ENCODE measurements at regions not wholly inside any gene's neighbourhood (a gene's known extent, or its start where the extent isn't known, plus 50 kb on each side); places are given as distances from the start of the nearest gene placed in this dataset.
A peak's percentile ranks its signal among the peaks of the same experiment; 100 is the strongest.

DNA sequence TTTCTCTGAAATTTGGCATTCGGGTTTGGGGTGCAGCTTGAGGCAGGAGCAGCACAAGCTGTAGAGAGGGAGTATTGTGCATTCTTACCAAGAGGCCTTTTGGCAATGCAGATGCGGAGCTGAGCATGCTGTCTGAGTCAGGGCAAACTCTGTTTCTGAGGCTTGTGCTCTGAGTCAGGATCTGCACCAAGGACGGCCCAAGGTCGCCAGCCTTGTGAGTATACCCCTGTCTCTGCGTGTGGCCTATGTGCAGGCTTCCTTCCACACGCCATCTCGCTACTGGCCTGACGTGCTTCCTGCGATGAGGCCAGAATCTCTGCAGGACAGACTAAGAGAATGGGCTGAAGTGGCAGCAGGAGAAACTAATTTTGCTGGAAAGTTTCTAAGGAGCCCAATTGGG lies 83.8 kb upstream of the ROPN1 start:
- H3K4me1 ChIP-seq = no peaks in the 10 kb centered on the region
- intact Hi-C loops (cut with DNase I) = no loop called here
- no peak for DNase-seq
- 83 to 96% methylated on average over 9 of the region's 9 CpGs for WGBS, 2 donors
- H3K27ac ChIP-seq = no peak overlapping the region
- H3K4me3 ChIP-seq (replicated peaks in 1 of 3) = no peak overlapping the region
- H3K36me3 ChIP-seq = no peaks in the 10 kb centered on the region
- H3K9me3 ChIP-seq = no peaks in the 10 kb centered on the region
- H3K27me3 ChIP-seq = no peaks in the 10 kb centered on the region
- no peak for TF ChIP-seq POLR2A (IDR thresholded peaks at IDR 0.05)
- TF ChIP-seq, protein P1, sequence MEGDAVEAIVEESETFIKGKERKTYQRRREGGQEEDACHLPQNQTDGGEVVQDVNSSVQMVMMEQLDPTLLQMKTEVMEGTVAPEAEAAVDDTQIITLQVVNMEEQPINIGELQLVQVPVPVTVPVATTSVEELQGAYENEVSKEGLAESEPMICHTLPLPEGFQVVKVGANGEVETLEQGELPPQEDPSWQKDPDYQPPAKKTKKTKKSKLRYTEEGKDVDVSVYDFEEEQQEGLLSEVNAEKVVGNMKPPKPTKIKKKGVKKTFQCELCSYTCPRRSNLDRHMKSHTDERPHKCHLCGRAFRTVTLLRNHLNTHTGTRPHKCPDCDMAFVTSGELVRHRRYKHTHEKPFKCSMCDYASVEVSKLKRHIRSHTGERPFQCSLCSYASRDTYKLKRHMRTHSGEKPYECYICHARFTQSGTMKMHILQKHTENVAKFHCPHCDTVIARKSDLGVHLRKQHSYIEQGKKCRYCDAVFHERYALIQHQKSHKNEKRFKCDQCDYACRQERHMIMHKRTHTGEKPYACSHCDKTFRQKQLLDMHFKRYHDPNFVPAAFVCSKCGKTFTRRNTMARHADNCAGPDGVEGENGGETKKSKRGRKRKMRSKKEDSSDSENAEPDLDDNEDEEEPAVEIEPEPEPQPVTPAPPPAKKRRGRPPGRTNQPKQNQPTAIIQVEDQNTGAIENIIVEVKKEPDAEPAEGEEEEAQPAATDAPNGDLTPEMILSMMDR (IDR thresholded peaks at IDR 0.05) = no peak

DNA sequence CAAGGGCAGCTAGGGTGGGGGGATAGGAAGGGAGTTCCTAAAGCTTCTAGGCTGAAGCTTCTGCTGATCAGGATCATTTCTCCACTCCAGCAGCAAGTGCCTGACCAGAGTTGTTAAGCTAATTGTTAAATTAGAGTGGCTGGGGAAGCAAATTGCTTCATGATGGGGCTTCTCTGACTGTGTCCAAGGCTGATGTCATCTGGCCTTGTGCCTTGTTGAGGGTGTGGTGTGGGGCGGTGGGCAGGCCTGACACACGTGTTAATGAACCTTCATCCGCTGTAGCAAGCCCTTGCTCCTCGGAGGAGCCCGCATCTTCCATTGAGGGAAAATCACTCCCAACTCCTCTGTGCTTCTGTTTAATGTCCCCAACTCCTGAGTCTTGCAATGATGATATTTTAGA lies 84.3 kb upstream of the ROPN1 start:
- intact Hi-C loops (cut with DNase I) = no loop called here
- no peak overlapping the region for H3K27ac ChIP-seq
- no peaks in the 10 kb centered on the region for H3K9me3 ChIP-seq
- DNase-seq = no peak
- H3K27me3 ChIP-seq = no peaks in the 10 kb centered on the region
- no peaks in the 10 kb centered on the region for H3K36me3 ChIP-seq
- TF ChIP-seq POLR2A (IDR thresholded peaks at IDR 0.05) = no peak
- TF ChIP-seq, protein P1 (IDR thresholded peaks at IDR 0.05) = no peak
- no peaks in the 10 kb centered on the region for H3K4me1 ChIP-seq
- no peak overlapping the region for H3K4me3 ChIP-seq (replicated peaks in 1 of 3)
- WGBS, 2 donors = 86 to 98% methylated on average over 5 of the region's 5 CpGs

- no peak overlapping the region for H3K4me3 ChIP-seq (replicated peaks in 1 of 3)
- no peaks in the 10 kb centered on the region for H3K9me3 ChIP-seq
- intact Hi-C loops (cut with DNase I) = no loop called here
- 40 to 45% methylated on average over 4 of the region's 4 CpGs for WGBS, 2 donors
- peak; percentile 15 to 18 for DNase-seq
- H3K27ac ChIP-seq = no peak overlapping the region
- H3K4me1 ChIP-seq = peaks cover 0 to 4% of the 10 kb centered on the region in 2 donors
- H3K27me3 ChIP-seq = no peaks in the 10 kb centered on the region
- no peaks in the 10 kb centered on the region for H3K36me3 ChIP-seq
- TF ChIP-seq POLR2A (IDR thresholded peaks at IDR 0.05) = no peak
- TF ChIP-seq, protein P1 (IDR thresholded peaks at IDR 0.05) = peak; percentile 68 to 83 (median 71)
Measured at GRCh38 chr3:124078953-124079911, 87.3 kb upstream of the ROPN1 start.

DNA sequence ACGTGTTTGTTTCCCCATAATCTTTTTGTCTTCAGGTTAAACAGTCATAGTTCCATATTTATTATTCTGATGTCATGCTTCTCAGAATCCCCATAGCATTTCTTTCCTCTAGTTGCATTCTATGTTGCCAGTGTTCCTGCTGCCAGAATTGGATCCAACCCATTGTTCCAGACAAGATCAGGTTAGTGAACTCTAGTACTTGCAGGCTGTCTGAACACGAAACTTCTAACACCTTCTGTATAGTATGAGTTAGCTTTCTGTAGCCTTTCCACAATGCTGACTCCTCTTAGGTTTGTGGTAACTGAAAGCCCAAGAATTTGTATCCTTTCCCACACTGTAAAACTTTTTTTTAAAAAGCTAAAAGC lies 88.0 kb upstream of the ROPN1 start:
- TF ChIP-seq, protein P1 (IDR thresholded peaks at IDR 0.05) = no peak
- TF ChIP-seq POLR2A (IDR thresholded peaks at IDR 0.05) = no peak
- Histone ChIP-seq H3K36me3 (no peaks in the 10 kb centered on the region), H3K4me3 (replicated peaks in 1 of 3) (no peak overlapping the region), H3K9me3 (no peaks in the 10 kb centered on the region), H3K27ac (no peak overlapping the region), H3K4me1 (peaks cover 0 to 11% of the 10 kb centered on the region in 2 donors), H3K27me3 (no peaks in the 10 kb centered on the region)
- DNase-seq = no peak
- intact Hi-C loops (cut with DNase I) = loop anchor here (5.0 kb wide), 1 partner anchor 63 kb away; no protein-coding TSS in a partner anchor
- 91 to 96% methylated on average over 2 of the region's 2 CpGs for WGBS, 2 donors

DNA sequence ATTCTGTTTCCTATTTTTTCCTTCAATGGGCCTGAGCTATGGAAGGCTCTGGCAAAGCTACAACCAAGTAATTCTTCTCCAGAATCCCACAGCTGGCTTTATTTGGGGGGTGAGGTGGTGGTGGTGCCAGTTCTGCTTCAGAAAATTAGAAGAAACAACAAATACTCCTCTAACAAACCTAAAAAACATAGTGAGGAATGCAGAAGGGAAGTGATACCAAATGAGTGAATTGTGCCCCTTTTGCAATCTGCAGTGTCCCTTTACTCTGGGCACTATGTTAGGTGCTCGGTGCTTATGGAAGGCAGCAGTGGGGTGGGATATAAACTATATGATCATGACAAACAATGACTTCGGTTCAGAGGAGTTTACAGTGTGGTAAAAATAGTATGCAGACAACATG lies 90.4 kb upstream of the ROPN1 start:
- Histone ChIP-seq H3K4me3 (replicated peaks in 1 of 3) (no peak overlapping the region), H3K27me3 (no peaks in the 10 kb centered on the region), H3K27ac (no peak overlapping the region), H3K9me3 (no peaks in the 10 kb centered on the region), H3K4me1 (peaks cover 0 to 11% of the 10 kb centered on the region in 2 donors), H3K36me3 (no peaks in the 10 kb centered on the region)
- intact Hi-C loops (cut with DNase I) = loop anchor here (5.0 kb wide), 1 partner anchor 65 kb away; no protein-coding TSS in a partner anchor
- DNase-seq = no peak
- 89 to 93% methylated on average over 2 of the region's 2 CpGs for WGBS, 2 donors
- TF ChIP-seq, protein P1 (IDR thresholded peaks at IDR 0.05) = no peak
- no peak for TF ChIP-seq POLR2A (IDR thresholded peaks at IDR 0.05)

Data from thyroid gland (tissue), 4 donors.